PC-9 (cell line): ENCODE measurements at regions not wholly inside any gene's neighbourhood (a gene's known extent, or its start where the extent isn't known, plus 50 kb on each side); places are given as distances from the start of the nearest gene placed in this dataset.

Experiments
- BruUV-seq: library from RNA; stranded (reverse); fragments of 400-500 nt; replicated peaks from 2 replicates; lab custom pipeline; 2021; lab: Mats Ljungman, UMichigan
- CTCF ChIA-PET: fragments of 300-600 bp; sonication (Branson Sonifier 250); formaldehyde crosslinking; loops from one replicate; lab custom pipeline; 2022; ENCODE audit warnings: antibody characterized with exemption; lab: Charles Lee
- POLR2A ChIA-PET: fragments of 300-600 bp; sonication (Branson Sonifier 250); formaldehyde crosslinking; loops from one replicate; lab custom pipeline; 2022; ENCODE audit warnings: antibody characterized with exemption; ENCODE audit not compliant: unreplicated experiment; lab: Charles Lee
- DNase-seq, 2 experiments: peaks; one replicate each; pipeline versions ENCODE4 v3.0.0 to v3.0.0-alpha.2; 2015 to 2022; ENCODE audit warnings: mixed read lengths in 1 of 2
- H2AFZ ChIP-seq: fragments of 200-600 bp; sonication (generic); 2 replicates; pipeline ENCODE4 v1.8.1; 2017; ENCODE audit warnings: antibody characterized with exemption
- H3F3A ChIP-seq: fragments of 200-600 bp; sonication (generic); 2 replicates; pipeline ENCODE4 v1.8.1; 2017; ENCODE audit warnings: antibody characterized with exemption, mild to moderate bottlenecking, low read depth; ENCODE audit not compliant: insufficient read depth
- H3K27ac ChIP-seq: fragments of 200-600 bp; sonication (generic); 2 replicates; pipeline ENCODE4 v1.6.1; 2016; ENCODE audit warnings: mixed run types
- H3K27me3 ChIP-seq: fragments of 200-600 bp; sonication (generic); 2 replicates; pipeline ENCODE4 v1.6.1; 2016; ENCODE audit warnings: low read depth, mixed run types; ENCODE audit not compliant: insufficient read depth
- H3K36me3 ChIP-seq: fragments of 200-600 bp; sonication (generic); 2 replicates; pipeline ENCODE4 v1.6.1; 2016; ENCODE audit warnings: low read depth, mixed run types
- H3K4me1 ChIP-seq: fragments of 200-600 bp; sonication (generic); replicated peaks from 2 replicates; pipeline ENCODE4 v1.6.1; 2016; ENCODE audit warnings: mixed run types; ENCODE audit not compliant: insufficient read depth
- H3K4me2 ChIP-seq: fragments of 200-600 bp; sonication (generic); 2 replicates; pipeline ENCODE4 v1.6.1; 2017; ENCODE audit warnings: mixed run types
- H3K4me3 ChIP-seq: fragments of 200-600 bp; sonication (generic); 2 replicates; pipeline ENCODE4 v1.6.1; 2016; ENCODE audit warnings: mixed run types
- H3K79me2 ChIP-seq: fragments of 200-600 bp; sonication (generic); 2 replicates; pipeline ENCODE4 v1.6.1; 2017; ENCODE audit warnings: low read depth, mixed run types
- H3K9me2 ChIP-seq: fragments of 200-600 bp; sonication (generic); 2 replicates; pipeline ENCODE4 v1.8.1; 2017; ENCODE audit warnings: mild to moderate bottlenecking; ENCODE audit not compliant: insufficient read depth
- H3K9me3 ChIP-seq: fragments of 200-600 bp; sonication (generic); 2 replicates; pipeline ENCODE4 v1.8.1; 2016; ENCODE audit warnings: low read depth; ENCODE audit not compliant: insufficient read depth
- H4K20me1 ChIP-seq: fragments of 200-600 bp; sonication (generic); 2 replicates; pipeline ENCODE4 v1.8.1; 2017; ENCODE audit not compliant: insufficient read depth
- CTCF ChIP-seq: fragments of 200-600 bp; sonication (generic); conservative IDR thresholded peaks from 2 replicates; pipeline ENCODE4 v1.6.1; 2017; ENCODE audit warnings: mixed run types, antibody characterized with exemption, mild to moderate bottlenecking, moderate library complexity
- EZH2 ChIP-seq: fragments of 200-600 bp; sonication (generic); IDR thresholded peaks from 2 replicates; pipeline ENCODE4 v1.8.0; 2017; ENCODE audit warnings: antibody characterized with exemption, low read depth
- intact Hi-C: fragments of 100-400 bp; cut with micrococcal nuclease; formaldehyde crosslinking; loops from one replicate; pipeline ENCODE4 v1.10.0; 2022; ENCODE audit not compliant: unreplicated experiment

- Histone ChIP-seq H3K4me2 (no peak overlapping the region), H3K9me3 (no peaks in the 10 kb centered on the region), H2AFZ (no peak overlapping the region), H3K4me3 (no peak overlapping the region), H4K20me1 (no peaks in the 10 kb centered on the region), H3K27ac (no peak overlapping the region), H3K36me3 (no peaks in the 10 kb centered on the region), H3K79me2 (no peaks in the 10 kb centered on the region), H3K27me3 (no peaks in the 10 kb centered on the region), H3K9me2 (no peaks in the 10 kb centered on the region), H3K4me1 (no peaks in the 10 kb centered on the region), H3F3A (no peaks in the 10 kb centered on the region)
- TF ChIP-seq CTCF = no peak
- no peak for TF ChIP-seq EZH2
- DNase-seq = no peak
- no TSS peak for BruUV-seq
- POLR2A ChIA-PET = no interaction called here
- intact Hi-C loops = no loop called here
- CTCF ChIA-PET = no interaction called here
Observed at GRCh38 chr4:79225360-79225759, 100.5 kb downstream of the NAA11 start.

- Histone ChIP-seq H2AFZ (no peak overlapping the region), H3F3A (no peaks in the 10 kb centered on the region), H3K4me2 (no peak overlapping the region), H3K4me3 (no peak overlapping the region), H3K9me3 (no peaks in the 10 kb centered on the region), H3K79me2 (no peaks in the 10 kb centered on the region), H4K20me1 (no peaks in the 10 kb centered on the region), H3K36me3 (no peaks in the 10 kb centered on the region), H3K27ac (no peak overlapping the region), H3K9me2 (no peaks in the 10 kb centered on the region), H3K27me3 (no peaks in the 10 kb centered on the region), H3K4me1 (no peaks in the 10 kb centered on the region)
- intact Hi-C loops = no loop called here
- ChIA-PET POLR2A (no interaction called here), CTCF (no interaction called here)
- BruUV-seq = no TSS peak
- DNase-seq = no peak
- no peak for TF ChIP-seq EZH2
- TF ChIP-seq CTCF = no peak
Observed at GRCh38 chr4:79224777-79225104, 101.1 kb downstream of the NAA11 start.

- ChIA-PET POLR2A (no interaction called here), CTCF (no interaction called here)
- Histone ChIP-seq H3K4me3 (no peak overlapping the region), H3K4me2 (no peak overlapping the region), H3K9me2 (no peaks in the 10 kb centered on the region), H3F3A (no peaks in the 10 kb centered on the region), H3K79me2 (no peaks in the 10 kb centered on the region), H3K36me3 (no peaks in the 10 kb centered on the region), H3K27me3 (no peaks in the 10 kb centered on the region), H2AFZ (no peak overlapping the region), H3K9me3 (no peaks in the 10 kb centered on the region), H3K27ac (no peak overlapping the region), H3K4me1 (no peaks in the 10 kb centered on the region), H4K20me1 (no peaks in the 10 kb centered on the region)
- intact Hi-C loops = no loop called here
- no peak for DNase-seq
- BruUV-seq = no TSS peak
- no peak for TF ChIP-seq CTCF
- TF ChIP-seq EZH2 = no peak
Observed at GRCh38 chr4:79223993-79224776, 101.7 kb downstream of the NAA11 start.
